H9 (cell line): ENCODE measurements at regions not wholly inside any gene's neighbourhood (a gene's known extent, or its start where the extent isn't known, plus 50 kb on each side); places are given as distances from the start of the nearest gene placed in this dataset.

ENCODE experiments used
- DNase-seq: peaks from one replicate; pipeline ENCODE4 v3.0.0-alpha.2; 2017
- H2AFZ ChIP-seq: one replicate; pipeline ENCODE4 v1.6.1; 2013; ENCODE audit warnings: mild to moderate bottlenecking, low read length, control low read depth, moderate library complexity
- H2AK5ac ChIP-seq: 2 replicates; pipeline ENCODE4 v1.6.1; 2013; ENCODE audit warnings: low read length, control low read depth, mixed read lengths; ENCODE audit not compliant: insufficient read length
- H2BK120ac ChIP-seq: one replicate; pipeline ENCODE4 v1.6.1; 2013; ENCODE audit warnings: low read depth, mild to moderate bottlenecking, low read length, control low read depth, inconsistent platforms; ENCODE audit not compliant: poor library complexity, severe bottlenecking
- H2BK12ac ChIP-seq: 2 replicates; pipeline ENCODE4 v1.6.1; 2013; ENCODE audit warnings: low read length, control low read depth, mixed read lengths, low read depth; ENCODE audit not compliant: insufficient read length
- H2BK15ac ChIP-seq: 2 replicates; pipeline ENCODE4 v1.6.1; 2013; ENCODE audit warnings: low read depth, low read length, control low read depth
- H2BK20ac ChIP-seq: one replicate; pipeline ENCODE4 v1.6.1; 2013; ENCODE audit warnings: low read depth, mild to moderate bottlenecking, low read length, control low read depth, inconsistent platforms; ENCODE audit not compliant: poor library complexity, severe bottlenecking
- H2BK5ac ChIP-seq: 2 replicates; pipeline ENCODE4 v1.6.1; 2013; ENCODE audit warnings: low read length, control low read depth, mixed read lengths; ENCODE audit not compliant: insufficient read length
- H3K14ac ChIP-seq: 2 replicates; pipeline ENCODE4 v1.6.1; 2013; ENCODE audit warnings: low read length, control low read depth; ENCODE audit not compliant: insufficient read depth
- H3K18ac ChIP-seq: 2 replicates; pipeline ENCODE4 v1.6.1; 2013; ENCODE audit warnings: low read depth, mild to moderate bottlenecking, mixed read lengths, low read length, control low read depth; ENCODE audit not compliant: insufficient read length
- H3K23ac ChIP-seq: 2 replicates; pipeline ENCODE4 v1.6.1; 2013; ENCODE audit warnings: low read length, control low read depth, mixed read lengths, low read depth; ENCODE audit not compliant: insufficient read length
- H3K23me2 ChIP-seq: 2 replicates; pipeline ENCODE4 v1.6.1; 2013; ENCODE audit warnings: low read depth, mild to moderate bottlenecking, mixed read lengths, low read length, control low read depth; ENCODE audit not compliant: insufficient read length, poor library complexity, severe bottlenecking
- H3K27ac ChIP-seq: 2 replicates; pipeline ENCODE4 v1.5.1; 2013; ENCODE audit warnings: low read length, control low read depth, mixed read lengths, low read depth; ENCODE audit not compliant: insufficient read length
- H3K27me3 ChIP-seq: 2 replicates; pipeline ENCODE4 v1.6.1; 2013; ENCODE audit warnings: low read length, control low read depth, inconsistent platforms; ENCODE audit not compliant: insufficient read depth
- H3K4ac ChIP-seq: 2 replicates; pipeline ENCODE4 v1.6.1; 2013; ENCODE audit warnings: low read depth, mild to moderate bottlenecking, control low read depth, inconsistent platforms, low read length, moderate library complexity
- H3K4me1 ChIP-seq: 2 replicates; pipeline ENCODE4 v1.6.1; 2013; ENCODE audit warnings: low read length, control low read depth, inconsistent platforms; ENCODE audit not compliant: insufficient read depth
- H3K4me2 ChIP-seq: 2 replicates; pipeline ENCODE4 v1.6.1; 2013; ENCODE audit warnings: low read length, control low read depth, mixed read lengths; ENCODE audit not compliant: insufficient read length, insufficient read depth
- H3K56ac ChIP-seq: 2 replicates; pipeline ENCODE4 v1.6.1; 2013; ENCODE audit warnings: low read depth, mild to moderate bottlenecking, mixed read lengths, low read length, control low read depth; ENCODE audit not compliant: insufficient read length
- H3K79me1 ChIP-seq: 2 replicates; pipeline ENCODE4 v1.6.1; 2013; ENCODE audit warnings: low read depth, mild to moderate bottlenecking, moderate library complexity, low read length, control low read depth, inconsistent platforms; ENCODE audit not compliant: insufficient read depth, poor library complexity, severe bottlenecking
- H3K79me2 ChIP-seq: 2 replicates; pipeline ENCODE4 v1.6.1; 2013; ENCODE audit warnings: low read length, control low read depth, inconsistent platforms; ENCODE audit not compliant: insufficient read depth
- H3K9ac ChIP-seq: 2 replicates; pipeline ENCODE4 v1.6.1; 2013; ENCODE audit warnings: low read length, control low read depth, mixed read lengths; ENCODE audit not compliant: insufficient read length; ENCODE audit errors: extremely low read depth
- H3K9me3 ChIP-seq: one replicate; pipeline ENCODE4 v1.6.1; 2013; ENCODE audit warnings: low read depth, low read length, inconsistent platforms; ENCODE audit not compliant: control insufficient read depth
- H3T11ph ChIP-seq: one replicate; pipeline ENCODE4 v1.6.1; 2013; ENCODE audit warnings: mild to moderate bottlenecking, low read length, control low read depth, inconsistent platforms
- H4K20me1 ChIP-seq: one replicate; pipeline ENCODE4 v1.6.1; 2013; ENCODE audit not compliant: control insufficient read depth, insufficient read length, insufficient read depth
- H4K5ac ChIP-seq: 2 replicates; pipeline ENCODE4 v1.6.1; 2013; ENCODE audit warnings: low read depth, mild to moderate bottlenecking, mixed read lengths, low read length, control low read depth; ENCODE audit not compliant: insufficient read length
- H4K8ac ChIP-seq: replicated peaks from 2 replicates; pipeline ENCODE4 v1.6.1; 2013; ENCODE audit warnings: low read length, control low read depth, mixed read lengths, low read depth; ENCODE audit not compliant: insufficient read length
- H4K91ac ChIP-seq: 2 replicates; pipeline ENCODE4 v1.6.1; 2013; ENCODE audit warnings: low read depth, mild to moderate bottlenecking, moderate library complexity, mixed read lengths, low read length, control low read depth; ENCODE audit not compliant: insufficient read length
- H3K27ac Mint-ChIP-seq, 3 experiments: 2 replicates in 2 of 3; 3 replicates in 1 of 3; pipeline ENCODE4 v1.8.0; 2020 to 2021; ENCODE audit warnings: mixed read lengths in 3 of 3, mild to moderate bottlenecking in 1 of 3, moderate library complexity in 1 of 3
- H3K27me3 Mint-ChIP-seq: 2 replicates; pipeline ENCODE4 v1.8.0; 2021; ENCODE audit warnings: low read depth, mild to moderate bottlenecking, moderate library complexity, mixed read lengths
- H3K36me3 Mint-ChIP-seq, 3 experiments: 2 replicates in 2 of 3; 3 replicates in 1 of 3; pipeline ENCODE4 v1.8.0; 2020 to 2021; ENCODE audit warnings: low read depth in 3 of 3, mixed read lengths in 3 of 3; ENCODE audit not compliant: insufficient read depth in 1 of 3
- H3K4me1 Mint-ChIP-seq, 2 experiments: 2 replicates each; pipeline ENCODE4 v1.8.0; 2020; ENCODE audit warnings: mixed read lengths in 2 of 2
- H3K4me3 Mint-ChIP-seq, 2 experiments: 2 replicates in 1 of 2; 3 replicates in 1 of 2; pipeline ENCODE4 v1.8.0; 2020 to 2021; ENCODE audit warnings: mild to moderate bottlenecking in 2 of 2, mixed read lengths in 2 of 2, moderate library complexity in 1 of 2
- H3K9me3 Mint-ChIP-seq, 2 experiments: 2 replicates in 1 of 2; 3 replicates in 1 of 2; pipeline ENCODE4 v1.8.0; 2020; ENCODE audit warnings: mild to moderate bottlenecking in 2 of 2, mixed read lengths in 2 of 2, moderate library complexity in 1 of 2
- WGBS: extraction: QIAGEN DNeasy Blood & Tissue Kit; methylation state at CpG from one replicate; pipeline ENCODE4 v1.1.7; 2013; ENCODE audit warnings: missing lambda C conversion rate, low lambda C conversion rate, mixed read lengths; ENCODE audit not compliant: insufficient read length; ENCODE audit errors: extremely low coverage; 5-methylcytosine and 5-hydroxymethylcytosine counted together
- TF ChIP-seq, protein P1 (sequence below): fragments of 200-600 bp; sonication (generic); conservative IDR thresholded peaks from 3 replicates; pipeline ENCODE4 v1.8.0; 2021; ENCODE audit warnings: antibody characterized with exemption, mild to moderate bottlenecking

DNA sequence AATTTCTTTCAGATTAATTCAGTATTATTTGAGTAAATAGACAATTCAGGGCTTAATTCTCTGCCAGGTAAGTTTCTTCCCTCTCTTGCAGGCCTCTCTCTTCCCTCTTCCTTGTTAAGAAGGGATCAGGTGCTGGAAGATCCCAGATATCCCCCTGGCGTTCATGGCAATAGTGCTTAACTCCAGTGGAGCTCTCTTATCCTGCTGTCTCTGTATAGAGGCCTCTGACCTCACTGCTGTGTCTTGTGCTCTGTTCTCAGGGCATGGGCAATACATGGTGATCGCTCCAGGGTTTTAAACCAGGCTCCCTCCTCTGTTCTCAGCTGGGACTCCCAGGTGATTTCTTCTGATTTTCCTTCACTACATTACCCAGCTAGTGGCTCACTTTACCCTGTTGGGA lies 226.8 kb downstream of the MC4R start:
- H2BK20ac ChIP-seq: no peak overlapping the region
- no peak for DNase-seq
- H3K27ac Mint-ChIP-seq: peak overlapping the region in 1 of 3 experiments; percentile 56; a peak in 1 of 7 replicates

More for the DNA sequence above, 226.8 kb downstream of the MC4R start:
- H4K8ac ChIP-seq: no peak overlapping the region
- H3K14ac ChIP-seq: no peak overlapping the region
- H3K79me1 ChIP-seq: no peaks in the 10 kb centered on the region
- peaks cover 0 to 2% of the 10 kb centered on the region in 2 experiments; a peak in 1 of 4 replicates for H3K4me1 Mint-ChIP-seq
- H3K27ac ChIP-seq: no peak overlapping the region
- H4K91ac ChIP-seq: no peak overlapping the region
- no peaks in the 10 kb centered on the region for H3K27me3 Mint-ChIP-seq
- H3K56ac ChIP-seq: no peak overlapping the region
- H3K18ac ChIP-seq: no peak overlapping the region
- H3K4me1 ChIP-seq: no peaks in the 10 kb centered on the region
- H2AK5ac ChIP-seq: no peak overlapping the region
- no peak overlapping the region for H2AFZ ChIP-seq
- no peak overlapping the region for H3K4me3 Mint-ChIP-seq
- no peaks in the 10 kb centered on the region for H3K79me2 ChIP-seq
- no peaks in the 10 kb centered on the region for H3K23me2 ChIP-seq
- no peak overlapping the region for H3K4me2 ChIP-seq
- H3K4ac ChIP-seq: no peak overlapping the region
- no peaks in the 10 kb centered on the region for H3K36me3 Mint-ChIP-seq
- no peak overlapping the region for H3K23ac ChIP-seq
- no peak overlapping the region for H3K9ac ChIP-seq
- H3K9me3 ChIP-seq: no peaks in the 10 kb centered on the region
- no peak overlapping the region for H4K5ac ChIP-seq
- no peak overlapping the region for H2BK120ac ChIP-seq
- no peaks in the 10 kb centered on the region for H3K27me3 ChIP-seq
- H2BK5ac ChIP-seq: no peak overlapping the region
- TF ChIP-seq, protein P1, sequence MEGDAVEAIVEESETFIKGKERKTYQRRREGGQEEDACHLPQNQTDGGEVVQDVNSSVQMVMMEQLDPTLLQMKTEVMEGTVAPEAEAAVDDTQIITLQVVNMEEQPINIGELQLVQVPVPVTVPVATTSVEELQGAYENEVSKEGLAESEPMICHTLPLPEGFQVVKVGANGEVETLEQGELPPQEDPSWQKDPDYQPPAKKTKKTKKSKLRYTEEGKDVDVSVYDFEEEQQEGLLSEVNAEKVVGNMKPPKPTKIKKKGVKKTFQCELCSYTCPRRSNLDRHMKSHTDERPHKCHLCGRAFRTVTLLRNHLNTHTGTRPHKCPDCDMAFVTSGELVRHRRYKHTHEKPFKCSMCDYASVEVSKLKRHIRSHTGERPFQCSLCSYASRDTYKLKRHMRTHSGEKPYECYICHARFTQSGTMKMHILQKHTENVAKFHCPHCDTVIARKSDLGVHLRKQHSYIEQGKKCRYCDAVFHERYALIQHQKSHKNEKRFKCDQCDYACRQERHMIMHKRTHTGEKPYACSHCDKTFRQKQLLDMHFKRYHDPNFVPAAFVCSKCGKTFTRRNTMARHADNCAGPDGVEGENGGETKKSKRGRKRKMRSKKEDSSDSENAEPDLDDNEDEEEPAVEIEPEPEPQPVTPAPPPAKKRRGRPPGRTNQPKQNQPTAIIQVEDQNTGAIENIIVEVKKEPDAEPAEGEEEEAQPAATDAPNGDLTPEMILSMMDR: no peak
- H2BK15ac ChIP-seq: no peak overlapping the region
- no CpG with 5 or more reads among the region's 2 CpGs for WGBS
- H2BK12ac ChIP-seq: no peak overlapping the region
- H4K20me1 ChIP-seq: no peaks in the 10 kb centered on the region
- no peak overlapping the region for H3T11ph ChIP-seq
- no peaks in the 10 kb centered on the region for H3K9me3 Mint-ChIP-seq
